Panc1 (cell line): ENCODE measurements at regions not wholly inside any gene's neighbourhood (a gene's known extent, or its start where the extent isn't known, plus 50 kb on each side); places are given as distances from the start of the nearest gene placed in this dataset.

Source experiments
- POLR2AphosphoS5 ChIP-seq: IDR thresholded peaks from 2 replicates; pipeline ENCODE4 v1.6.1; 2012; ENCODE audit warnings: mild to moderate bottlenecking, low read depth, low read length, moderate library complexity
- SIN3A ChIP-seq: IDR thresholded peaks from 2 replicates; pipeline ENCODE4 v1.6.1; 2012; ENCODE audit warnings: low read depth, mild to moderate bottlenecking, low read length, moderate library complexity, borderline replicate concordance; ENCODE audit not compliant: insufficient read depth
- TF ChIP-seq, protein P1 (sequence below), 2 experiments: IDR thresholded peaks; 2 replicates each; pipeline ENCODE4 v1.6.1; 2011 to 2012; ENCODE audit warnings: low read depth in 2 of 2, control low read depth in 1 of 2, low read length in 1 of 2, mild to moderate bottlenecking in 1 of 2, moderate library complexity in 1 of 2; ENCODE audit not compliant: insufficient read depth in 1 of 2
- TF ChIP-seq, protein P2 (sequence below): fragments of 450-650 bp; IDR thresholded peaks from 2 replicates; pipeline ENCODE4 v1.5.1; 2017; ENCODE audit warnings: mild to moderate bottlenecking

GRCh38 chr6:170147056-170147787 is 143.7 kb downstream of the DLL1 start:
- TF ChIP-seq, protein P1, sequence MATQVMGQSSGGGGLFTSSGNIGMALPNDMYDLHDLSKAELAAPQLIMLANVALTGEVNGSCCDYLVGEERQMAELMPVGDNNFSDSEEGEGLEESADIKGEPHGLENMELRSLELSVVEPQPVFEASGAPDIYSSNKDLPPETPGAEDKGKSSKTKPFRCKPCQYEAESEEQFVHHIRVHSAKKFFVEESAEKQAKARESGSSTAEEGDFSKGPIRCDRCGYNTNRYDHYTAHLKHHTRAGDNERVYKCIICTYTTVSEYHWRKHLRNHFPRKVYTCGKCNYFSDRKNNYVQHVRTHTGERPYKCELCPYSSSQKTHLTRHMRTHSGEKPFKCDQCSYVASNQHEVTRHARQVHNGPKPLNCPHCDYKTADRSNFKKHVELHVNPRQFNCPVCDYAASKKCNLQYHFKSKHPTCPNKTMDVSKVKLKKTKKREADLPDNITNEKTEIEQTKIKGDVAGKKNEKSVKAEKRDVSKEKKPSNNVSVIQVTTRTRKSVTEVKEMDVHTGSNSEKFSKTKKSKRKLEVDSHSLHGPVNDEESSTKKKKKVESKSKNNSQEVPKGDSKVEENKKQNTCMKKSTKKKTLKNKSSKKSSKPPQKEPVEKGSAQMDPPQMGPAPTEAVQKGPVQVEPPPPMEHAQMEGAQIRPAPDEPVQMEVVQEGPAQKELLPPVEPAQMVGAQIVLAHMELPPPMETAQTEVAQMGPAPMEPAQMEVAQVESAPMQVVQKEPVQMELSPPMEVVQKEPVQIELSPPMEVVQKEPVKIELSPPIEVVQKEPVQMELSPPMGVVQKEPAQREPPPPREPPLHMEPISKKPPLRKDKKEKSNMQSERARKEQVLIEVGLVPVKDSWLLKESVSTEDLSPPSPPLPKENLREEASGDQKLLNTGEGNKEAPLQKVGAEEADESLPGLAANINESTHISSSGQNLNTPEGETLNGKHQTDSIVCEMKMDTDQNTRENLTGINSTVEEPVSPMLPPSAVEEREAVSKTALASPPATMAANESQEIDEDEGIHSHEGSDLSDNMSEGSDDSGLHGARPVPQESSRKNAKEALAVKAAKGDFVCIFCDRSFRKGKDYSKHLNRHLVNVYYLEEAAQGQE (IDR thresholded peaks at IDR 0.05; ENCODE audit: insufficient read depth in 1 of 2, low read depth in 2 of 2, low read length in 1 of 2) = no peak
- TF ChIP-seq, protein P2, sequence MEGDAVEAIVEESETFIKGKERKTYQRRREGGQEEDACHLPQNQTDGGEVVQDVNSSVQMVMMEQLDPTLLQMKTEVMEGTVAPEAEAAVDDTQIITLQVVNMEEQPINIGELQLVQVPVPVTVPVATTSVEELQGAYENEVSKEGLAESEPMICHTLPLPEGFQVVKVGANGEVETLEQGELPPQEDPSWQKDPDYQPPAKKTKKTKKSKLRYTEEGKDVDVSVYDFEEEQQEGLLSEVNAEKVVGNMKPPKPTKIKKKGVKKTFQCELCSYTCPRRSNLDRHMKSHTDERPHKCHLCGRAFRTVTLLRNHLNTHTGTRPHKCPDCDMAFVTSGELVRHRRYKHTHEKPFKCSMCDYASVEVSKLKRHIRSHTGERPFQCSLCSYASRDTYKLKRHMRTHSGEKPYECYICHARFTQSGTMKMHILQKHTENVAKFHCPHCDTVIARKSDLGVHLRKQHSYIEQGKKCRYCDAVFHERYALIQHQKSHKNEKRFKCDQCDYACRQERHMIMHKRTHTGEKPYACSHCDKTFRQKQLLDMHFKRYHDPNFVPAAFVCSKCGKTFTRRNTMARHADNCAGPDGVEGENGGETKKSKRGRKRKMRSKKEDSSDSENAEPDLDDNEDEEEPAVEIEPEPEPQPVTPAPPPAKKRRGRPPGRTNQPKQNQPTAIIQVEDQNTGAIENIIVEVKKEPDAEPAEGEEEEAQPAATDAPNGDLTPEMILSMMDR = no peak
- TF ChIP-seq SIN3A = no peak
- no peak for TF ChIP-seq POLR2AphosphoS5
